ENCODE measurements at regions not wholly inside any gene's neighbourhood (a gene's known extent, or its start where the extent isn't known, plus 50 kb on each side); places are given as distances from the start of the nearest gene placed in this dataset.

GRCh38 chrX:9280831-9281230, 184.0 kb upstream of the TBL1X start:
- Mint-ChIP-seq H3K4me3 (ENCODE audit: low read depth, unreplicated experiment) (no peak overlapping the region), H3K27ac (ENCODE audit: unreplicated experiment) (no peak overlapping the region), H3K36me3 (ENCODE audit: insufficient read depth, unreplicated experiment) (no peaks in the 10 kb centered on the region), H3K9me3 (ENCODE audit: low read depth, unreplicated experiment) (no peaks in the 10 kb centered on the region), H3K27me3 (ENCODE audit: unreplicated experiment) (no peaks in the 10 kb centered on the region), H3K4me1 (ENCODE audit: low read depth, unreplicated experiment) (no peaks in the 10 kb centered on the region)
- intact Hi-C loops (cut with micrococcal nuclease; ENCODE audit: unreplicated experiment), result no loop called here
- no TSS peak for BruUV-seq (replicated peaks)
- no peak for TF ChIP-seq CTCF (IDR thresholded peaks at IDR 0.05; ENCODE audit: unreplicated experiment)
- DNase-seq, result no peak
- CTCF ChIA-PET, result no interaction called here

GRCh38 chrX:9282325-9282724, 182.5 kb upstream of the TBL1X start:
- BruUV-seq (replicated peaks), result no TSS peak
- no peak for TF ChIP-seq CTCF (IDR thresholded peaks at IDR 0.05; ENCODE audit: unreplicated experiment)
- Mint-ChIP-seq H3K27me3 (ENCODE audit: unreplicated experiment) (no peaks in the 10 kb centered on the region), H3K9me3 (ENCODE audit: low read depth, unreplicated experiment) (no peaks in the 10 kb centered on the region), H3K36me3 (ENCODE audit: insufficient read depth, unreplicated experiment) (no peaks in the 10 kb centered on the region), H3K27ac (ENCODE audit: unreplicated experiment) (no peak overlapping the region), H3K4me3 (ENCODE audit: low read depth, unreplicated experiment) (no peak overlapping the region), H3K4me1 (ENCODE audit: low read depth, unreplicated experiment) (no peaks in the 10 kb centered on the region)
- intact Hi-C loops (cut with micrococcal nuclease; ENCODE audit: unreplicated experiment), result no loop called here
- DNase-seq, result no peak
- CTCF ChIA-PET, result no interaction called here

GRCh38 chrX:9285342-9285771, 179.5 kb upstream of the TBL1X start:
- no peaks in the 10 kb centered on the region for H3K9me3 Mint-ChIP-seq (ENCODE audit: low read depth, unreplicated experiment)
- no peak for TF ChIP-seq CTCF (IDR thresholded peaks at IDR 0.05; ENCODE audit: unreplicated experiment)
- intact Hi-C loops (cut with micrococcal nuclease; ENCODE audit: unreplicated experiment), result no loop called here
- no TSS peak for BruUV-seq (replicated peaks)
- no peak for DNase-seq
- no peaks in the 10 kb centered on the region for H3K4me1 Mint-ChIP-seq (ENCODE audit: low read depth, unreplicated experiment)
- CTCF ChIA-PET, result no interaction called here
- H3K27me3 Mint-ChIP-seq (ENCODE audit: unreplicated experiment), result no peaks in the 10 kb centered on the region
- H3K27ac Mint-ChIP-seq (ENCODE audit: unreplicated experiment), result no peak overlapping the region
- H3K36me3 Mint-ChIP-seq (ENCODE audit: insufficient read depth, unreplicated experiment), result no peaks in the 10 kb centered on the region
- H3K4me3 Mint-ChIP-seq (ENCODE audit: low read depth, unreplicated experiment), result no peak overlapping the region

GRCh38 chrX:9286234-9286633, 178.6 kb upstream of the TBL1X start:
- intact Hi-C loops (cut with micrococcal nuclease; ENCODE audit: unreplicated experiment), result no loop called here
- Mint-ChIP-seq H3K4me1 (ENCODE audit: low read depth, unreplicated experiment) (no peaks in the 10 kb centered on the region), H3K27me3 (ENCODE audit: unreplicated experiment) (no peaks in the 10 kb centered on the region), H3K9me3 (ENCODE audit: low read depth, unreplicated experiment) (no peaks in the 10 kb centered on the region), H3K4me3 (ENCODE audit: low read depth, unreplicated experiment) (no peak overlapping the region), H3K36me3 (ENCODE audit: insufficient read depth, unreplicated experiment) (no peaks in the 10 kb centered on the region), H3K27ac (ENCODE audit: unreplicated experiment) (no peak overlapping the region)
- no peak for TF ChIP-seq CTCF (IDR thresholded peaks at IDR 0.05; ENCODE audit: unreplicated experiment)
- BruUV-seq (replicated peaks), result no TSS peak
- DNase-seq, result no peak
- CTCF ChIA-PET, result no interaction called here

GRCh38 chrX:9291629-9292028, 173.2 kb upstream of the TBL1X start:
- Mint-ChIP-seq H3K4me3 (ENCODE audit: low read depth, unreplicated experiment) (no peak overlapping the region), H3K36me3 (ENCODE audit: insufficient read depth, unreplicated experiment) (no peaks in the 10 kb centered on the region), H3K27ac (ENCODE audit: unreplicated experiment) (no peak overlapping the region), H3K4me1 (ENCODE audit: low read depth, unreplicated experiment) (no peaks in the 10 kb centered on the region), H3K27me3 (ENCODE audit: unreplicated experiment) (no peaks in the 10 kb centered on the region), H3K9me3 (ENCODE audit: low read depth, unreplicated experiment) (no peaks in the 10 kb centered on the region)
- CTCF ChIA-PET, result no interaction called here
- no TSS peak for BruUV-seq (replicated peaks)
- intact Hi-C loops (cut with micrococcal nuclease; ENCODE audit: unreplicated experiment), result no loop called here
- TF ChIP-seq CTCF (IDR thresholded peaks at IDR 0.05; ENCODE audit: unreplicated experiment), result no peak
- DNase-seq, result no peak
